ENCODE measurements at regions not wholly inside any gene's neighbourhood (a gene's known extent, or its start where the extent isn't known, plus 50 kb on each side); places are given as distances from the start of the nearest gene placed in this dataset.

GRCh38 chr7:156473476-156474240 lies 166.9 kb upstream of the RNF32 start:
- peak overlapping the region; percentile 15 for H3K4me2 ChIP-seq (ENCODE audit: extremely low read depth, insufficient read depth, low read length)
- H3K9me3 ChIP-seq (ENCODE audit: control insufficient read depth, insufficient read depth, low read depth, low read length), result no peaks in the 10 kb centered on the region

GRCh38 chr7:156472267-156472666 lies 168.3 kb upstream of the RNF32 start:
- H3K4me1 ChIP-seq (ENCODE audit: control insufficient read depth, extremely low read depth, insufficient read depth, low read length), result peaks cover 20% of the 10 kb centered on the region
- no peak overlapping the region for H3K9ac ChIP-seq (ENCODE audit: insufficient read depth, low read length)
- no peaks in the 10 kb centered on the region for H3K79me2 ChIP-seq (ENCODE audit: control insufficient read depth, insufficient read depth, low read length)
- H3K4me3 ChIP-seq (replicated peaks in 1 of 4; ENCODE audit: control extremely low read depth in 1 of 4, insufficient read depth in 1 of 4, low read depth in 3 of 4, low read length in 4 of 4), result no peak overlapping the region
- H3K36me3 ChIP-seq (ENCODE audit: control insufficient read depth, insufficient read depth, low read length), result no peaks in the 10 kb centered on the region
- H2AFZ ChIP-seq (ENCODE audit: low read length), result no peak overlapping the region
- no peak for TF ChIP-seq EZH2 (IDR thresholded peaks at IDR 0.05; ENCODE audit: low read length, missing control alignments)
- TF ChIP-seq CTCF (conservative IDR thresholded peaks at IDR 0.05 in 1 of 2, IDR thresholded peaks at IDR 0.05 in 1 of 2; ENCODE audit: low read depth in 1 of 2, low read length in 2 of 2), result no peak
- DNase-seq (ENCODE audit: low read depth in 2 of 2), result no peak
- no peaks in the 10 kb centered on the region for H3K27me3 ChIP-seq (ENCODE audit: control insufficient read depth, insufficient read depth, low read length)
- H3K9me3 ChIP-seq (ENCODE audit: control insufficient read depth, insufficient read depth, low read depth, low read length), result no peaks in the 10 kb centered on the region
- no peaks in the 10 kb centered on the region for H4K20me1 ChIP-seq (ENCODE audit: control insufficient read depth, extremely low read depth, insufficient read depth, low read length)
- no peak overlapping the region for H3K4me2 ChIP-seq (ENCODE audit: extremely low read depth, insufficient read depth, low read length)
- no peak overlapping the region for H3K27ac ChIP-seq (ENCODE audit: insufficient read depth, low read length)

More at GRCh38 chr7:156473476-156474240, 166.9 kb upstream of the RNF32 start:
- Histone ChIP-seq H3K4me3 (replicated peaks in 1 of 4; ENCODE audit: control extremely low read depth in 1 of 4, insufficient read depth in 1 of 4, low read depth in 3 of 4, low read length in 4 of 4) (no peak overlapping the region), H3K36me3 (ENCODE audit: control insufficient read depth, insufficient read depth, low read length) (no peaks in the 10 kb centered on the region), H3K9ac (ENCODE audit: insufficient read depth, low read length) (no peak overlapping the region), H3K27ac (ENCODE audit: insufficient read depth, low read length) (peak overlapping the region; percentile 66), H4K20me1 (ENCODE audit: control insufficient read depth, extremely low read depth, insufficient read depth, low read length) (no peaks in the 10 kb centered on the region), H2AFZ (ENCODE audit: low read length) (no peak overlapping the region), H3K4me1 (ENCODE audit: control insufficient read depth, extremely low read depth, insufficient read depth, low read length) (peaks cover 20% of the 10 kb centered on the region), H3K27me3 (ENCODE audit: control insufficient read depth, insufficient read depth, low read length) (no peaks in the 10 kb centered on the region), H3K79me2 (ENCODE audit: control insufficient read depth, insufficient read depth, low read length) (no peaks in the 10 kb centered on the region)
- TF ChIP-seq EZH2 (IDR thresholded peaks at IDR 0.05; ENCODE audit: low read length, missing control alignments), result no peak
- peak; percentile 54 to 81 for TF ChIP-seq CTCF (conservative IDR thresholded peaks at IDR 0.05 in 1 of 2, IDR thresholded peaks at IDR 0.05 in 1 of 2; ENCODE audit: low read depth in 1 of 2, low read length in 2 of 2)
- peak; percentile 33 to 58 for DNase-seq (ENCODE audit: low read depth in 2 of 2)

GRCh38 chr7:156470399-156471320 lies 169.9 kb upstream of the RNF32 start:
- no peak overlapping the region for H3K4me2 ChIP-seq (ENCODE audit: extremely low read depth, insufficient read depth, low read length)
- H2AFZ ChIP-seq (ENCODE audit: low read length), result no peak overlapping the region
- peaks cover 14% of the 10 kb centered on the region for H3K4me1 ChIP-seq (ENCODE audit: control insufficient read depth, extremely low read depth, insufficient read depth, low read length)
- no peak overlapping the region for H3K9ac ChIP-seq (ENCODE audit: insufficient read depth, low read length)
- H3K9me3 ChIP-seq (ENCODE audit: control insufficient read depth, insufficient read depth, low read depth, low read length), result no peaks in the 10 kb centered on the region
- no peak overlapping the region for H3K4me3 ChIP-seq (replicated peaks in 1 of 4; ENCODE audit: control extremely low read depth in 1 of 4, insufficient read depth in 1 of 4, low read depth in 3 of 4, low read length in 4 of 4)
- DNase-seq (ENCODE audit: low read depth in 2 of 2), result no peak
- H4K20me1 ChIP-seq (ENCODE audit: control insufficient read depth, extremely low read depth, insufficient read depth, low read length), result no peaks in the 10 kb centered on the region
- no peak overlapping the region for H3K27ac ChIP-seq (ENCODE audit: insufficient read depth, low read length)
- H3K79me2 ChIP-seq (ENCODE audit: control insufficient read depth, insufficient read depth, low read length), result no peaks in the 10 kb centered on the region
- H3K36me3 ChIP-seq (ENCODE audit: control insufficient read depth, insufficient read depth, low read length), result no peaks in the 10 kb centered on the region
- H3K27me3 ChIP-seq (ENCODE audit: control insufficient read depth, insufficient read depth, low read length), result no peaks in the 10 kb centered on the region
- TF ChIP-seq CTCF (conservative IDR thresholded peaks at IDR 0.05 in 1 of 2, IDR thresholded peaks at IDR 0.05 in 1 of 2; ENCODE audit: low read depth in 1 of 2, low read length in 2 of 2) (no peak), EZH2 (IDR thresholded peaks at IDR 0.05; ENCODE audit: low read length, missing control alignments) (no peak)
